Muscle of leg (tissue), 3 donors: ENCODE measurements at regions not wholly inside any gene's neighbourhood (a gene's known extent, or its start where the extent isn't known, plus 50 kb on each side); places are given as distances from the start of the nearest gene placed in this dataset.

Experiments
- DNase-seq: peaks from one replicate; pipeline ENCODE4 v3.0.0; 2013
- H3K27ac ChIP-seq: one replicate; pipeline ENCODE4 v1.5.1; 2013; ENCODE audit warnings: mild to moderate bottlenecking, low read length, control low read depth
- H3K27me3 ChIP-seq: one replicate; pipeline ENCODE4 v1.6.1; 2013; ENCODE audit warnings: low read length; ENCODE audit not compliant: control insufficient read depth, insufficient read depth
- H3K36me3 ChIP-seq: one replicate; pipeline ENCODE4 v1.6.1; 2013; ENCODE audit warnings: low read length; ENCODE audit not compliant: control insufficient read depth, insufficient read depth
- H3K4me1 ChIP-seq: one replicate; pipeline ENCODE4 v1.6.1; 2013; ENCODE audit warnings: low read length; ENCODE audit not compliant: control insufficient read depth, insufficient read depth
- H3K4me3 ChIP-seq: one replicate; pipeline ENCODE4 v1.5.1; 2013; ENCODE audit warnings: low read length, control low read depth
- H3K9me3 ChIP-seq: replicated peaks from 2 replicates; pipeline ENCODE4 v1.6.1; 2013; ENCODE audit warnings: low read depth, low read length; ENCODE audit not compliant: control insufficient read depth
- WGBS: methylation state at CpG from one replicate; pipeline ENCODE4 v1.1.5; 2013; ENCODE audit warnings: missing lambda C conversion rate; ENCODE audit not compliant: insufficient coverage; 5-methylcytosine and 5-hydroxymethylcytosine counted together

DNA sequence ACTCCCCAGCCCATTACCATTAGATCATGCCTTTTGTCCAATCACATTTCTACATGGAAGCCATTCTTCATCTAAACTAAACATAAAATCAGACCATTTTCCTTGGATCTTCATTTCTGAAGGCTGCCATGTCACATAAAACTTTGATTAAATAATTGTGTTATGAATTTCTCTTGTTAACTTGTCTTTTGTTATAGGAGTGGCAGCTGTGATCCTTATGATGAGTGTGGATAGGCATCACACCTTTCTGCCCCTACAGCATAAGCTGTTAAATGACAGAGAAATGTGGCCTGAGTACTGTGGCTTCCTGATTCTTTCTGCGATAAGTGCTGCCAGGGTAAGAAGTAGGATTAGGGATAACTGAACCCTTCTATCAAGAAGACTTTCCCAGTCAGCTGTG is 247.1 kb upstream of the MOCS1 start:
- WGBS = no CpG with 5 or more reads among the region's 1 CpG
- peaks cover 5% of the 10 kb centered on the region for H3K27me3 ChIP-seq
- peaks cover 5% of the 10 kb centered on the region for H3K9me3 ChIP-seq
- no peaks in the 10 kb centered on the region for H3K36me3 ChIP-seq
- H3K4me1 ChIP-seq = no peaks in the 10 kb centered on the region
- no peak for DNase-seq
- H3K4me3 ChIP-seq = no peak overlapping the region
- no peak overlapping the region for H3K27ac ChIP-seq

GRCh38 chr6:40180271-40180670 is 246.0 kb upstream of the MOCS1 start:
- no peak for DNase-seq
- peaks cover 5% of the 10 kb centered on the region for H3K9me3 ChIP-seq
- H3K27me3 ChIP-seq = peaks cover 3% of the 10 kb centered on the region
- no peaks in the 10 kb centered on the region for H3K36me3 ChIP-seq
- no peaks in the 10 kb centered on the region for H3K4me1 ChIP-seq
- WGBS = no CpG with 5 or more reads among the region's 3 CpGs
- no peak overlapping the region for H3K27ac ChIP-seq
- no peak overlapping the region for H3K4me3 ChIP-seq

DNA sequence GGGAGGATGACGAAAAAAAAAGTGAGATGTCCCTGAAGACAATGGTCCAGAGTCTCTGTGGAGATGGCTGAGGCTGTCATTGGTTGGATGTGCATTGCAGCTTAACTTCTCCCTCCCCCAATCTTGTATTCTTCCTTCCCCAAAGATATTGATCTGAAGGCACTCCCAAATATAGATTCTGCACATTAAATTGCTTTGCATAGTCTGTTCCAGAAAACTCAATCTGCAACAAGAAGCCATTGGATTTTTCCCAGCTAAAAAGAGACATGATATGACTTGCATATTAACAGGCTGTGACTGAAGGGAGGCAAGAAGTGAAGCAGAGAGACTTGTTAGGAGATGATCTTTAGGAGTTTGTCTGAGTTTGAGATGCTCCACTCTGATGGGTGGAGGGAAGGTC is 245.2 kb upstream of the MOCS1 start:
- H3K27ac ChIP-seq = no peak overlapping the region
- no peak overlapping the region for H3K4me3 ChIP-seq
- H3K4me1 ChIP-seq = no peaks in the 10 kb centered on the region
- peaks cover 5% of the 10 kb centered on the region for H3K9me3 ChIP-seq
- no peaks in the 10 kb centered on the region for H3K36me3 ChIP-seq
- peaks cover 3% of the 10 kb centered on the region for H3K27me3 ChIP-seq
- DNase-seq = no peak
- no CpG with 5 or more reads among the region's 1 CpG for WGBS

DNA sequence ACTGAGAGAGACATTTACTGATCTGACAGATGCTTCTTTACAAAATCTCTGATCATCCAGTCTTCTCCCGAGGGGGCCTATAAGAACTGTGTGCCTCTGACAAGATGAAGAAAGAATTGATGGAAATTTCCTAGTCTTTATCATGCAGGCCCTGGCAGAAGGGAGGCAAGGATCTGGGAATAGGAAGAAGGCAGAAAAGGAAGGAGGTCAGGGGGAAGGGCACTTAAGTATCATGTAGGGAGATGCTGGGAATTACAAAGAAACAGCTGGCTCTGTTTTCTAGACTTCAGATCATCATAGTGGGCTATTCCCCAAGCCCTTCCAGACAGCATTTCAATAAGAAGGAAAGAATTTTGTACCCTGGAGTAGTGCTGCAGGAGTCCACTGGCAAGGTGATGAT is 243.3 kb upstream of the MOCS1 start:
- no peak overlapping the region for H3K27ac ChIP-seq
- peaks cover 3% of the 10 kb centered on the region for H3K27me3 ChIP-seq
- H3K4me3 ChIP-seq = no peak overlapping the region
- H3K36me3 ChIP-seq = no peaks in the 10 kb centered on the region
- no peaks in the 10 kb centered on the region for H3K9me3 ChIP-seq
- DNase-seq = no peak
- WGBS = no CpG with 5 or more reads among the region's 1 CpG
- H3K4me1 ChIP-seq = no peaks in the 10 kb centered on the region

DNA sequence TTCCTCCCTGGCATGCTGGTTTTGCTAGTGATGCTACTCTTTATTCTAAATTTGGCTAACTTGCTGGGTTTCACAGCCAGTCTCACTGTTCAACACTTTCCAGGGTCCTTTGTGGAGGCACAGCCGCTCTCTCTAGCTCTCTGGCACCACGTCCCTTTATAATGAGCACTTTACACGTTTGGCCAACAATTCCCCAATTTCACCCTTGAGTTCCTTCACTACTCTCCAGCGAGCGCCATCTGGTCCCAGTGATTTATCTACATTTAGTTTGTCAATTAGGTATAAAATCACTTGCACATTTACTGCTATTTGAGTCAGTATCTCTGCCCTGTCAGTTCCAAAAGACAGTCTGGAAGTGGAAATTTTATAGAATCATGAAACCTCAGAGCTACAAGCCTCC is 241.9 kb upstream of the MOCS1 start:
- H3K9me3 ChIP-seq = no peaks in the 10 kb centered on the region
- H3K27me3 ChIP-seq = peaks cover 3% of the 10 kb centered on the region
- no peak overlapping the region for H3K4me3 ChIP-seq
- H3K36me3 ChIP-seq = no peaks in the 10 kb centered on the region
- 51% methylated on average over 2 of the region's 5 CpGs for WGBS
- no peak for DNase-seq
- no peak overlapping the region for H3K27ac ChIP-seq
- no peaks in the 10 kb centered on the region for H3K4me1 ChIP-seq

DNA sequence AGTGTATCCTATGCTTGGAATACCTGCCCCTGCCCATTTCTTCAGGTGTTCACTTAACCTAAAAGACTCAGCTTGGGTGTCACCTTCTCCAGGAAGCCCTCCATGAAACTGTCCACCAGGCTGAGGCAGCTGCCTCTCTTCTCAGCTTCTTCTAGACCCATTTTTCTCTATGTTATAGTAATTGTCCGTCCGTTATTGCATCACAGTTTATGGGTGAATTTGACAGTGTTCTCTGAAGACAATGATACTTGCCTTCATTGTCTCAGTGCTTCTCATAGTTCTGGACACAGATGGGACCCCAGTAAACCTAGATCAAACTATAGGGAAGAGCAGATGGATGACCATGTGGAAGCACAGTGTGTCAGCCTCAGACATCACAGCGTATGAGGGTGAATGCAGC is 238.0 kb upstream of the MOCS1 start:
- Histone ChIP-seq H3K9me3 (no peaks in the 10 kb centered on the region), H3K4me1 (no peaks in the 10 kb centered on the region), H3K36me3 (no peaks in the 10 kb centered on the region), H3K27ac (no peak overlapping the region), H3K4me3 (no peak overlapping the region), H3K27me3 (no peaks in the 10 kb centered on the region)
- 100% methylated on average over 1 of the region's 3 CpGs for WGBS
- no peak for DNase-seq

GRCh38 chr6:40171343-40171742 is 237.1 kb upstream of the MOCS1 start:
- Histone ChIP-seq H3K4me3 (no peak overlapping the region), H3K9me3 (no peaks in the 10 kb centered on the region), H3K36me3 (no peaks in the 10 kb centered on the region), H3K27me3 (no peaks in the 10 kb centered on the region), H3K4me1 (no peaks in the 10 kb centered on the region), H3K27ac (no peak overlapping the region)
- no peak for DNase-seq
- WGBS = no CpG with 5 or more reads among the region's 1 CpG

- Histone ChIP-seq H3K9me3 (no peaks in the 10 kb centered on the region), H3K27me3 (no peaks in the 10 kb centered on the region), H3K4me1 (no peaks in the 10 kb centered on the region)
Measured at GRCh38 chr6:40170856-40171255, 236.6 kb upstream of the MOCS1 start.

GRCh38 chr6:40169878-40170277 is 235.6 kb upstream of the MOCS1 start:
- H3K4me1 ChIP-seq = no peaks in the 10 kb centered on the region
- H3K27ac ChIP-seq = no peak overlapping the region
- no peaks in the 10 kb centered on the region for H3K9me3 ChIP-seq
- H3K4me3 ChIP-seq = no peak overlapping the region
- WGBS = 75% methylated on average over 6 of the region's 7 CpGs
- no peaks in the 10 kb centered on the region for H3K36me3 ChIP-seq
- DNase-seq = no peak
- H3K27me3 ChIP-seq = no peaks in the 10 kb centered on the region

More at GRCh38 chr6:40170856-40171255, 236.6 kb upstream of the MOCS1 start:
- Histone ChIP-seq H3K36me3 (no peaks in the 10 kb centered on the region), H3K4me3 (no peak overlapping the region), H3K27ac (no peak overlapping the region)
- no CpG with 5 or more reads among the region's 2 CpGs for WGBS
- DNase-seq = no peak

GRCh38 chr6:40166963-40167362 is 232.7 kb upstream of the MOCS1 start:
- Histone ChIP-seq H3K9me3 (no peaks in the 10 kb centered on the region), H3K27ac (no peak overlapping the region), H3K4me1 (no peaks in the 10 kb centered on the region), H3K4me3 (no peak overlapping the region), H3K36me3 (no peaks in the 10 kb centered on the region), H3K27me3 (no peaks in the 10 kb centered on the region)
- DNase-seq = no peak

- Histone ChIP-seq H3K27me3 (no peaks in the 10 kb centered on the region), H3K4me1 (no peaks in the 10 kb centered on the region), H3K9me3 (peaks cover 6% of the 10 kb centered on the region), H3K4me3 (no peak overlapping the region), H3K27ac (no peak overlapping the region), H3K36me3 (no peaks in the 10 kb centered on the region)
- WGBS = 59% methylated on average over 3 of the region's 7 CpGs
- DNase-seq = no peak
Measured at GRCh38 chr6:40165036-40165709, 230.9 kb upstream of the MOCS1 start.
